Loucy (cell line): ENCODE measurements at regions not wholly inside any gene's neighbourhood (a gene's known extent, or its start where the extent isn't known, plus 50 kb on each side); places are given as distances from the start of the nearest gene placed in this dataset.

Source experiments
- H2AFZ ChIP-seq: fragments of 200-600 bp; sonication (generic); 2 replicates; pipeline ENCODE4 v1.6.0; 2016; ENCODE audit warnings: antibody characterized with exemption, mild to moderate bottlenecking, low read length, moderate library complexity
- H3F3A ChIP-seq: fragments of 200-600 bp; 2 replicates; pipeline ENCODE4 v1.6.0; 2016; ENCODE audit warnings: antibody characterized with exemption, low read depth, mild to moderate bottlenecking
- H3K27me3 ChIP-seq: fragments of 200-600 bp; sonication (generic); 2 replicates; pipeline ENCODE4 v1.6.1; 2014; ENCODE audit warnings: low read length, mild to moderate bottlenecking; ENCODE audit not compliant: insufficient read depth, poor library complexity, severe bottlenecking
- H3K36me3 ChIP-seq: fragments of 200-600 bp; sonication (generic); 2 replicates; pipeline ENCODE4 v1.6.1; 2016; ENCODE audit warnings: low read length; ENCODE audit not compliant: insufficient read depth
- H3K4me1 ChIP-seq: fragments of 200-600 bp; sonication (generic); 2 replicates; pipeline ENCODE4 v1.5.1; 2014; ENCODE audit warnings: low read length, mild to moderate bottlenecking; ENCODE audit not compliant: insufficient read depth, poor library complexity, severe bottlenecking
- H3K4me2 ChIP-seq: fragments of 200-600 bp; sonication (generic); 2 replicates; pipeline ENCODE4 v1.6.0; 2014; ENCODE audit warnings: antibody characterized with exemption, low read length, low read depth, mild to moderate bottlenecking; ENCODE audit not compliant: poor library complexity, severe bottlenecking
- H3K4me3 ChIP-seq: fragments of 200-600 bp; sonication (generic); 2 replicates; pipeline ENCODE4 v1.5.1; 2014; ENCODE audit warnings: low read length, mild to moderate bottlenecking, mixed read lengths; ENCODE audit not compliant: poor library complexity, severe bottlenecking
- H3K79me2 ChIP-seq: fragments of 200-600 bp; sonication (generic); 2 replicates; pipeline ENCODE4 v1.6.1; 2014; ENCODE audit warnings: low read length; ENCODE audit not compliant: insufficient read depth
- H3K9ac ChIP-seq: fragments of 200-600 bp; sonication (generic); 2 replicates; pipeline ENCODE4 v1.6.0; 2014; ENCODE audit warnings: mild to moderate bottlenecking, low read depth, low read length, moderate library complexity; ENCODE audit not compliant: poor library complexity, severe bottlenecking
- H3K9me2 ChIP-seq: fragments of 200-600 bp; sonication (generic); replicated peaks from 2 replicates; pipeline ENCODE4 v1.6.1; 2016; ENCODE audit warnings: low read depth, low read length, mixed read lengths
- H3K9me3 ChIP-seq: fragments of 200-600 bp; sonication (generic); 2 replicates; pipeline ENCODE4 v1.6.1; 2014; ENCODE audit warnings: mild to moderate bottlenecking, antibody characterized with exemption, low read length, low read depth; ENCODE audit not compliant: insufficient read depth
- H4K20me1 ChIP-seq: fragments of 200-600 bp; sonication (generic); 2 replicates; pipeline ENCODE4 v1.6.0; 2014; ENCODE audit warnings: antibody characterized with exemption, low read length, mild to moderate bottlenecking; ENCODE audit not compliant: insufficient read depth, poor library complexity, severe bottlenecking
- CTCF ChIP-seq: fragments of 200-600 bp; sonication (generic); conservative IDR thresholded peaks from 2 replicates; pipeline ENCODE4 v1.5.1; 2014; ENCODE audit warnings: mild to moderate bottlenecking, antibody characterized with exemption, low read length
- EZH2phosphoT487 ChIP-seq: fragments of 200-600 bp; IDR thresholded peaks from 2 replicates; pipeline ENCODE4 v1.6.1; 2018; ENCODE audit warnings: antibody characterized with exemption, mild to moderate bottlenecking, moderate library complexity, borderline replicate concordance

GRCh38 chr1:164971391-164971790 is 385.1 kb downstream of the LMX1A start:
- Histone ChIP-seq H4K20me1 (no peaks in the 10 kb centered on the region), H3K9ac (no peak overlapping the region), H3K79me2 (no peaks in the 10 kb centered on the region), H3K27me3 (no peaks in the 10 kb centered on the region), H3K36me3 (no peaks in the 10 kb centered on the region), H2AFZ (no peak overlapping the region), H3K4me3 (no peak overlapping the region), H3K4me1 (no peaks in the 10 kb centered on the region), H3F3A (no peaks in the 10 kb centered on the region), H3K4me2 (no peak overlapping the region), H3K9me3 (0 out of 2 replicates have a peak, but pooled peaks cover 3% of the 10 kb centered on the region), H3K9me2 (no peaks in the 10 kb centered on the region)
- TF ChIP-seq EZH2phosphoT487 (no peak), CTCF (no peak)

- Histone ChIP-seq H3K4me2 (no peak overlapping the region), H4K20me1 (no peaks in the 10 kb centered on the region), H3K4me1 (no peaks in the 10 kb centered on the region), H3K36me3 (no peaks in the 10 kb centered on the region), H3K79me2 (no peaks in the 10 kb centered on the region), H3K4me3 (no peak overlapping the region), H3K9me2 (no peaks in the 10 kb centered on the region), H2AFZ (no peak overlapping the region), H3K27me3 (no peaks in the 10 kb centered on the region), H3K9ac (no peak overlapping the region), H3F3A (no peaks in the 10 kb centered on the region), H3K9me3 (0 out of 2 replicates have a peak, but pooled peaks cover 3% of the 10 kb centered on the region)
- TF ChIP-seq CTCF (no peak), EZH2phosphoT487 (no peak)
Measured at GRCh38 chr1:164969253-164969652, 387.3 kb downstream of the LMX1A start.

GRCh38 chr1:164967300-164967699 is 389.2 kb downstream of the LMX1A start:
- H3K9me3 ChIP-seq: no peaks in the 10 kb centered on the region
- no peak overlapping the region for H3K9ac ChIP-seq
- no peak overlapping the region for H3K4me3 ChIP-seq

More at GRCh38 chr1:164967300-164967699, 389.2 kb downstream of the LMX1A start:
- Histone ChIP-seq H3K4me1 (no peaks in the 10 kb centered on the region), H4K20me1 (no peaks in the 10 kb centered on the region), H3K9me2 (no peaks in the 10 kb centered on the region), H3K27me3 (no peaks in the 10 kb centered on the region), H3K36me3 (no peaks in the 10 kb centered on the region), H3K79me2 (no peaks in the 10 kb centered on the region), H3F3A (no peaks in the 10 kb centered on the region), H3K4me2 (no peak overlapping the region), H2AFZ (no peak overlapping the region)
- TF ChIP-seq EZH2phosphoT487 (no peak), CTCF (no peak)
